ENCODE measurements at regions not wholly inside any gene's neighbourhood (a gene's known extent, or its start where the extent isn't known, plus 50 kb on each side); places are given as distances from the start of the nearest gene placed in this dataset.

- Histone ChIP-seq H3K9ac (ENCODE audit: low read depth, low read length, poor library complexity, severe bottlenecking) (no peak overlapping the region), H4K20me1 (ENCODE audit: insufficient read depth, low read length, poor library complexity, severe bottlenecking) (no peaks in the 10 kb centered on the region), H3K4me2 (ENCODE audit: low read depth, low read length, poor library complexity, severe bottlenecking) (no peak overlapping the region), H2AFZ (ENCODE audit: low read length) (no peak overlapping the region), H3K9me2 (replicated peaks; ENCODE audit: low read depth, low read length) (no peaks in the 10 kb centered on the region), H3K9me3 (ENCODE audit: insufficient read depth, low read depth, low read length) (0 out of 2 replicates have a peak, but pooled peaks cover 5% of the 10 kb centered on the region), H3K4me1 (ENCODE audit: insufficient read depth, low read length, poor library complexity, severe bottlenecking) (no peaks in the 10 kb centered on the region), H3K27me3 (ENCODE audit: insufficient read depth, low read length, poor library complexity, severe bottlenecking) (no peaks in the 10 kb centered on the region), H3K4me3 (ENCODE audit: low read length, poor library complexity, severe bottlenecking) (no peak overlapping the region), H3K79me2 (ENCODE audit: insufficient read depth, low read length) (no peaks in the 10 kb centered on the region), H3F3A (ENCODE audit: low read depth) (no peaks in the 10 kb centered on the region), H3K36me3 (ENCODE audit: insufficient read depth, low read length) (no peaks in the 10 kb centered on the region)
- TF ChIP-seq EZH2phosphoT487 (IDR thresholded peaks at IDR 0.05; ENCODE audit: borderline replicate concordance) (no peak), CTCF (conservative IDR thresholded peaks at IDR 0.05; ENCODE audit: low read length) (no peak)
Measured at GRCh38 chr7:34311591-34311990, 346.4 kb upstream of the NPSR1 start.

- Histone ChIP-seq H4K20me1 (ENCODE audit: insufficient read depth, low read length, poor library complexity, severe bottlenecking) (no peaks in the 10 kb centered on the region), H3K36me3 (ENCODE audit: insufficient read depth, low read length) (no peaks in the 10 kb centered on the region), H3K9ac (ENCODE audit: low read depth, low read length, poor library complexity, severe bottlenecking) (no peak overlapping the region), H3K4me3 (ENCODE audit: low read length, poor library complexity, severe bottlenecking) (no peak overlapping the region), H3F3A (ENCODE audit: low read depth) (no peaks in the 10 kb centered on the region), H3K9me3 (ENCODE audit: insufficient read depth, low read depth, low read length) (0 out of 2 replicates have a peak, but pooled peaks cover 5% of the 10 kb centered on the region), H3K27me3 (ENCODE audit: insufficient read depth, low read length, poor library complexity, severe bottlenecking) (no peaks in the 10 kb centered on the region), H2AFZ (ENCODE audit: low read length) (no peak overlapping the region), H3K79me2 (ENCODE audit: insufficient read depth, low read length) (no peaks in the 10 kb centered on the region), H3K4me1 (ENCODE audit: insufficient read depth, low read length, poor library complexity, severe bottlenecking) (no peaks in the 10 kb centered on the region), H3K4me2 (ENCODE audit: low read depth, low read length, poor library complexity, severe bottlenecking) (no peak overlapping the region), H3K9me2 (replicated peaks; ENCODE audit: low read depth, low read length) (no peaks in the 10 kb centered on the region)
- TF ChIP-seq CTCF (conservative IDR thresholded peaks at IDR 0.05; ENCODE audit: low read length) (no peak), EZH2phosphoT487 (IDR thresholded peaks at IDR 0.05; ENCODE audit: borderline replicate concordance) (no peak)
Measured at GRCh38 chr7:34312624-34313023, 345.4 kb upstream of the NPSR1 start.

GRCh38 chr7:34313289-34313688 lies 344.7 kb upstream of the NPSR1 start:
- Histone ChIP-seq H3K4me2 (ENCODE audit: low read depth, low read length, poor library complexity, severe bottlenecking) (no peak overlapping the region), H3K9me3 (ENCODE audit: insufficient read depth, low read depth, low read length) (0 out of 2 replicates have a peak, but pooled peaks cover 5% of the 10 kb centered on the region), H3K27me3 (ENCODE audit: insufficient read depth, low read length, poor library complexity, severe bottlenecking) (no peaks in the 10 kb centered on the region), H3K36me3 (ENCODE audit: insufficient read depth, low read length) (no peaks in the 10 kb centered on the region), H3K4me3 (ENCODE audit: low read length, poor library complexity, severe bottlenecking) (no peak overlapping the region), H3K9ac (ENCODE audit: low read depth, low read length, poor library complexity, severe bottlenecking) (no peak overlapping the region), H4K20me1 (ENCODE audit: insufficient read depth, low read length, poor library complexity, severe bottlenecking) (no peaks in the 10 kb centered on the region), H2AFZ (ENCODE audit: low read length) (no peak overlapping the region), H3K9me2 (replicated peaks; ENCODE audit: low read depth, low read length) (no peaks in the 10 kb centered on the region), H3K79me2 (ENCODE audit: insufficient read depth, low read length) (no peaks in the 10 kb centered on the region), H3F3A (ENCODE audit: low read depth) (no peaks in the 10 kb centered on the region), H3K4me1 (ENCODE audit: insufficient read depth, low read length, poor library complexity, severe bottlenecking) (no peaks in the 10 kb centered on the region)
- TF ChIP-seq CTCF (conservative IDR thresholded peaks at IDR 0.05; ENCODE audit: low read length) = no peak
- no peak for TF ChIP-seq EZH2phosphoT487 (IDR thresholded peaks at IDR 0.05; ENCODE audit: borderline replicate concordance)

Measured in Loucy (cell line).